ENCODE measurements at regions not wholly inside any gene's neighbourhood (a gene's known extent, or its start where the extent isn't known, plus 50 kb on each side); places are given as distances from the start of the nearest gene placed in this dataset.

DNA sequence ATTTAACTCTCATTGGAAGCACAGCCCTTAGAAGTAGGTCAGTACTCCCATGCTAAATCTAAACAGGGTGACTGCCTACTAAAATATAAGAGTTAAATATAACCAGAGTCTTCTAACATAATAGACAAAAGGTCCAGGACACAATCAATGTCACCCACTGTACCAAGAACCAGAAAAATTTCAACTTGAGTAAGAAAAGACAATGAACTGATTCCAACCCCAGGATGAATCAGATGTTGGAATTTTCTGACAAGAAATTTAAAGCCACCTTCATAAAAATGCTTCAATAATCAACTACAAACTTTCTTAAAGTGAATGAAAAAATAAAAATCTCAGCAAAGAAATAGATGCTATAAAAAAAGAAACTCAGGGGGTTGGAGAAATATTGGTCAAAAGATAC is 71.3 kb upstream of the NPAS2 start:
- TF ChIP-seq HDAC2 (IDR thresholded peaks at IDR 0.05) (no peak), CBX5 (IDR thresholded peaks at IDR 0.05; ENCODE audit: low read depth) (no peak)
- TF ChIP-seq, protein P1, sequence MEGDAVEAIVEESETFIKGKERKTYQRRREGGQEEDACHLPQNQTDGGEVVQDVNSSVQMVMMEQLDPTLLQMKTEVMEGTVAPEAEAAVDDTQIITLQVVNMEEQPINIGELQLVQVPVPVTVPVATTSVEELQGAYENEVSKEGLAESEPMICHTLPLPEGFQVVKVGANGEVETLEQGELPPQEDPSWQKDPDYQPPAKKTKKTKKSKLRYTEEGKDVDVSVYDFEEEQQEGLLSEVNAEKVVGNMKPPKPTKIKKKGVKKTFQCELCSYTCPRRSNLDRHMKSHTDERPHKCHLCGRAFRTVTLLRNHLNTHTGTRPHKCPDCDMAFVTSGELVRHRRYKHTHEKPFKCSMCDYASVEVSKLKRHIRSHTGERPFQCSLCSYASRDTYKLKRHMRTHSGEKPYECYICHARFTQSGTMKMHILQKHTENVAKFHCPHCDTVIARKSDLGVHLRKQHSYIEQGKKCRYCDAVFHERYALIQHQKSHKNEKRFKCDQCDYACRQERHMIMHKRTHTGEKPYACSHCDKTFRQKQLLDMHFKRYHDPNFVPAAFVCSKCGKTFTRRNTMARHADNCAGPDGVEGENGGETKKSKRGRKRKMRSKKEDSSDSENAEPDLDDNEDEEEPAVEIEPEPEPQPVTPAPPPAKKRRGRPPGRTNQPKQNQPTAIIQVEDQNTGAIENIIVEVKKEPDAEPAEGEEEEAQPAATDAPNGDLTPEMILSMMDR (IDR thresholded peaks at IDR 0.05 in 2 of 3, conservative IDR thresholded peaks at IDR 0.05 in 1 of 3; ENCODE audit: control insufficient read depth in 2 of 3, extremely low read depth in 1 of 3, insufficient read depth in 1 of 3, low read depth in 3 of 3, low read length in 3 of 3): no peak
- TF ChIP-seq, protein P2, sequence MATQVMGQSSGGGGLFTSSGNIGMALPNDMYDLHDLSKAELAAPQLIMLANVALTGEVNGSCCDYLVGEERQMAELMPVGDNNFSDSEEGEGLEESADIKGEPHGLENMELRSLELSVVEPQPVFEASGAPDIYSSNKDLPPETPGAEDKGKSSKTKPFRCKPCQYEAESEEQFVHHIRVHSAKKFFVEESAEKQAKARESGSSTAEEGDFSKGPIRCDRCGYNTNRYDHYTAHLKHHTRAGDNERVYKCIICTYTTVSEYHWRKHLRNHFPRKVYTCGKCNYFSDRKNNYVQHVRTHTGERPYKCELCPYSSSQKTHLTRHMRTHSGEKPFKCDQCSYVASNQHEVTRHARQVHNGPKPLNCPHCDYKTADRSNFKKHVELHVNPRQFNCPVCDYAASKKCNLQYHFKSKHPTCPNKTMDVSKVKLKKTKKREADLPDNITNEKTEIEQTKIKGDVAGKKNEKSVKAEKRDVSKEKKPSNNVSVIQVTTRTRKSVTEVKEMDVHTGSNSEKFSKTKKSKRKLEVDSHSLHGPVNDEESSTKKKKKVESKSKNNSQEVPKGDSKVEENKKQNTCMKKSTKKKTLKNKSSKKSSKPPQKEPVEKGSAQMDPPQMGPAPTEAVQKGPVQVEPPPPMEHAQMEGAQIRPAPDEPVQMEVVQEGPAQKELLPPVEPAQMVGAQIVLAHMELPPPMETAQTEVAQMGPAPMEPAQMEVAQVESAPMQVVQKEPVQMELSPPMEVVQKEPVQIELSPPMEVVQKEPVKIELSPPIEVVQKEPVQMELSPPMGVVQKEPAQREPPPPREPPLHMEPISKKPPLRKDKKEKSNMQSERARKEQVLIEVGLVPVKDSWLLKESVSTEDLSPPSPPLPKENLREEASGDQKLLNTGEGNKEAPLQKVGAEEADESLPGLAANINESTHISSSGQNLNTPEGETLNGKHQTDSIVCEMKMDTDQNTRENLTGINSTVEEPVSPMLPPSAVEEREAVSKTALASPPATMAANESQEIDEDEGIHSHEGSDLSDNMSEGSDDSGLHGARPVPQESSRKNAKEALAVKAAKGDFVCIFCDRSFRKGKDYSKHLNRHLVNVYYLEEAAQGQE (IDR thresholded peaks at IDR 0.05; ENCODE audit: low read depth, low read length): no peak

Data from GM12878 (cell line).